ENCODE measurements at regions not wholly inside any gene's neighbourhood (a gene's known extent, or its start where the extent isn't known, plus 50 kb on each side); places are given as distances from the start of the nearest gene placed in this dataset.
"Not testable (repeated sequence)": the region's sequence is repeated elsewhere in the genome, so short reads cannot be mapped to it uniquely, and the experiment has no call there.

DNA sequence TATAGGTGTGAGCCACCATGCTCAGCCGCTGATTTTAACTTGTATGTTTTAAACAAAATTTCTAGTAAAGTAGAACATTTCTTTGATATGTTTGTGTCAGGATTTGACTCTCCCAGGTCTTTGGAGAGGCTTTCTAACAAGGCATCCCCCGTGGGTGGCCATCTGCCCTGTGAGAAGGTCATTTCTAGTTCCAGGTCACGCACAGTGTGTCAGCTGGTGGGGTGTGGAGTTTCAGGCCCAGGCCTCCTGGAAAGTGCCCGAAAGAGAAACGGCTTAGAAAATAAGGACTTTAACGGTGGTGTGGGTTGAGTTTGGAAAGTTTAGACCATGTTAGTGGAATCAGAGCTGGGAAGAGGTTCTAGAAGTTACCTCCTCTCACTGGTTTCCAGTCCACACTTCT is 61.0 kb downstream of the SPDYE17 start:
- not testable (repeated sequence) for H3K4me1 Mint-ChIP-seq (ENCODE audit: low read depth); H3K9me3 Mint-ChIP-seq (ENCODE audit: low read depth); H3K27me3 Mint-ChIP-seq; H3K36me3 Mint-ChIP-seq; H3K27ac Mint-ChIP-seq; H3K4me3 Mint-ChIP-seq

GRCh38 chr7:76969892-76970291 is 62.3 kb downstream of the SPDYE17 start:
- not testable (repeated sequence) for H3K36me3 Mint-ChIP-seq; H3K27ac Mint-ChIP-seq; H3K4me3 Mint-ChIP-seq; H3K9me3 Mint-ChIP-seq (ENCODE audit: low read depth); H3K27me3 Mint-ChIP-seq; H3K4me1 Mint-ChIP-seq (ENCODE audit: low read depth)

DNA sequence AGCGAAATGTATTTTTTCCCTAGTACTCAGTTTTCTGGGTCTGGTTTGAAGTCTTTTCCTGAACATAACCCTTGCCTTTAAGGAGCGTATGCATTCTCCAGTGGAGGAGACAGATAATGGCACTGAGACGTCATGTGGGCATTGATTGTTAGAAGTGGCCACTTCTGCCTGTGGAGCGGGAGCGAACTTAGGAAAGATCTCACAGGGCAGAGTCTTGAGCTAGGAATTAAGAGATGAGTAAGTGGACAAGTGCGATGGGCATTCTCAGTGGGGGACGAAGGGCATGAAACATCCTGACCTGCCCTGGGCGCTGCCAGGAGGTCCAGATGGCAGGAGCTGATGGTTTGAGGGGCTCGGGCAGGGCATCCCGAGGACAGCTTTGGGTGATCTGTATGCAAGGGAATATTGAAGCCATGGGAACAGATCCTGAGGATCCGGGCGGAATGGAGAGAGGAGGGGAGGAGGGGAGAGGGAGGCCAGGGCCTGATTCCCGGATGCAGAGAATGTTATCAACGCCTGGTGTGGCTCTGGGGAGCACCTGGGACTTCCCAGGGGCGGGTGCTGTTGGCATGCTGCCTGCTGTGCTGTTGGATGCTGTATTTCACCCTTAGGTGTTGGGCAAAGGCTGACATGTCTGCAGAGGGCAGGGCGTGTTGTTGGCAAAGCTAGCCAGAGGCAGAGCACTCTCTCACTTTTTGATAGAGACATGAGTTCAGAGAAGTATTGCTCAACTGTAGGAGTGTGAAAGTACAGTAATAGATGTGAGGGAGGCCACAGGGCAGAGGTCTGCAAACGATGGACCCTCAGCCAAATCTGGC is 66.2 kb downstream of the SPDYE17 start:
- H3K4me1 Mint-ChIP-seq (ENCODE audit: low read depth) = not testable (repeated sequence)

DNA sequence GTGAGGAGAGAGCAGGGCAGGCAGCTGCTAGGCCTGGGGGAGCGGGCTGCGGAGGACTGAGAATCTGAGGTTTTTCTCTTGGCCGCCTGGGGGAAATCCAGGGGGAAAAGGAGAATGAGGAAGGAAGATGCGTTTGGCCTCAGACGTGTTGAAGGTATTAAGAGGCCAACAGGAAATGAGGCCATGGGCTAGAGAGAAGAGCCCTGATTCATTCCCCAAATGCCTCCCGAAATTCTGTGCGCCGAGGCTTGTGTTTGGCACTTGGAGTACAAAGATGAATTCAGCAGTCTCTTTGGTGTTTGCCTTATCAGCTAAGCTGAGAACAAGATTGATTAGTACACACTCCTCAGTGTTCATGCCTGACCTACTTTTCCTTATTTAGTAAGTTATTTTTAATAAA is 68.1 kb downstream of the SPDYE17 start:
- H3K27me3 Mint-ChIP-seq; H3K4me3 Mint-ChIP-seq; H3K27ac Mint-ChIP-seq; H3K36me3 Mint-ChIP-seq; H3K4me1 Mint-ChIP-seq (ENCODE audit: low read depth); H3K9me3 Mint-ChIP-seq (ENCODE audit: low read depth): not testable (repeated sequence)

More for the DNA sequence above, 66.2 kb downstream of the SPDYE17 start:
- not testable (repeated sequence) for H3K36me3 Mint-ChIP-seq; H3K27ac Mint-ChIP-seq; H3K27me3 Mint-ChIP-seq; H3K9me3 Mint-ChIP-seq (ENCODE audit: low read depth); H3K4me3 Mint-ChIP-seq

- H3K4me3 Mint-ChIP-seq; H3K4me1 Mint-ChIP-seq (ENCODE audit: low read depth); H3K36me3 Mint-ChIP-seq; H3K27ac Mint-ChIP-seq; H3K9me3 Mint-ChIP-seq (ENCODE audit: low read depth); H3K27me3 Mint-ChIP-seq: not testable (repeated sequence)
Observed at GRCh38 chr7:76963061-76963460, 69.1 kb downstream of the SPDYE17 start.

DNA sequence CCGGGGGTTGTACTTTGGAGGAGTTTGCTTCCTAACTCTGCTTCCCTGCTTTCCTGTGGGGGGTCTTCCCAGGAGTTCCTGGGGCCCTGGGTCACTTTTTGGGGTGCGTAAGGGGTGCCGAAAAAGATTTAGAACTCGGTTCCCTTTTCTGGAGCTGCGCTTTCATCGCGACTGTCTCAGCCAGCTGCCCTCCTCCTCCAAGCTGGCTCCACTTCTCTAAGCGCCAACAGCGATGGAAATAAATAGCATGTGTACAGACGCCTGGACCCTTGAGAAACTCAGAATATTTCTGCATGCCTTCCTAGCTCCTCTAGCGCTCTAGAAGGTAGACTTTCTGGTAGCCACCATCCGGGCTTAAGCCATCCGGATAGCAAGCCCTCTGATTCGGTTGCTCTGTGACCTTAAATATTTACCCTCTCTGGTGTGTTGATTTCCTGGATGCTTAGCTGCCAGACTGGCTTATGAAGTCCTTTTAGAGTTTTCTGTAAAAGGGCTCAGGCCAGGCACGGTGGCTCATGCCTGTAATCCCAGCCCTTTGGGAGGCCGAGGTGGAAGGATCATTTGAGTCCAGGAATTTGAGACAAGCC is 71.7 kb downstream of the SPDYE17 start:
- H3K4me1 Mint-ChIP-seq (ENCODE audit: low read depth); H3K9me3 Mint-ChIP-seq (ENCODE audit: low read depth); H3K4me3 Mint-ChIP-seq; H3K27ac Mint-ChIP-seq; H3K27me3 Mint-ChIP-seq; H3K36me3 Mint-ChIP-seq: not testable (repeated sequence)

DNA sequence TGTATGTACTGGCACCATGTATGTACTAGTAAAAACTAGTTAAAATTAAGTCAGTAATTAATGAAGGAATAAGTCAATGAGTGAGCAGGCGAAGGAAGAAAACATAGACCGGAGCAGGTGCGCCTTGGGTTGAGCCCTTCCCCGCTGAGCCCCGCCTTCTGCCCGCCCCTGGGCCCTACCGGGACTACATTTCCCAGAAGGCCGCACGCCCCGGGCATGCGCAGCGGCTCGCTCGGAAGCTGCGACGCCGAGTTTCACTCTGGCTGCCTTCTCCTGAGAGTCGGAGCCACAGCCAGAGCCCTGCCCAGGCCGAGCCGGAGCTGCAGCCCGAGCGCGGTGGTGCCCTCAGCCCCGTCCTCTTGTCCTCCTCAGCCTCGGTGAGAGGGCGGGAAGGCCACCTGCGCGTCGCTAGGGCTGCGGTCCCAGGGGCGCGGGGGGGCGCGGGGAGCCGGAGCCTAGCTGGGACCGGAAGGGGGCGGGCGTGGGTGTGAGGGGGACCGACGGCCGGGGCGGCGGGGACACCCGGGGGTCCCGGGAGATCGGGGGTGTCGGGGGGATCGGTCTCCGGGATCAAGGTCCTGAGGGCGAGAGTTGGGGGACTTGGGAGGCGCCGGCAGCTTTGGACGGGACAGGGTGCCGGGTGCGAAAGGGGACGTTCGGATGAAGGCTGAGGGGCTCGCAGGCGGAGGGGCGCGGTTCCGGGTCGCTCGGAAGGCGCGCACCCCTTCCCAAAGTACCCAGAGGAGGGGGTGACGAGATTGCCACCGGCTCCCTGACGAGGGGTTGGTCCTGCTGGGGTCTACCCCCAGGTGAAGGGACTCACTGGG is 72.4 kb downstream of the SPDYE17 start:
- not testable (repeated sequence) for H3K4me1 Mint-ChIP-seq (ENCODE audit: low read depth); H3K27ac Mint-ChIP-seq; H3K36me3 Mint-ChIP-seq; H3K4me3 Mint-ChIP-seq; H3K27me3 Mint-ChIP-seq; H3K9me3 Mint-ChIP-seq (ENCODE audit: low read depth)

GRCh38 chr7:76956531-76956930 is 75.6 kb downstream of the SPDYE17 start:
- not testable (repeated sequence) for H3K4me3 Mint-ChIP-seq; H3K27me3 Mint-ChIP-seq; H3K27ac Mint-ChIP-seq; H3K4me1 Mint-ChIP-seq (ENCODE audit: low read depth); H3K9me3 Mint-ChIP-seq (ENCODE audit: low read depth); H3K36me3 Mint-ChIP-seq

DNA sequence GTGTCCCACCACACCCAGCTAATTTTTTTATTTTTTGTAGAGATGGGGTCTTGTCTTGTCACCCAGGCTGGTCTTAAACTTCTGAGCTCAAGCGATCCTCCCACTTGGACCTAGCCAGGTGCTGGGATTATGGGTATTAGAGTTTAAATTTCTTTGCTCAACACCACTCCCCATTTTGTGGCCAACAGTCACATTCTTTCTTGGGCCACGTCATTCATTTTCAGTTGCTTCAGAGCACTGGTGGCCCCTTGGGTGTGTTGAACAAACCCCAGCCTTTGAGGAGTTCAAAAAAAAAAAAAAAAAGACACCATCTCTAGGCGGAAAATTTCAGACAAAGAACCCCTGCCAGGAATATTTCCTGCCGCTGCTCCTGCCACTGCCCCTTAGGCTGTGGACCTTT is 77.0 kb downstream of the SPDYE17 start:
- not testable (repeated sequence) for H3K9me3 Mint-ChIP-seq (ENCODE audit: low read depth); H3K4me3 Mint-ChIP-seq; H3K27me3 Mint-ChIP-seq

GRCh38 chr7:76944603-76945002 is 87.6 kb downstream of the SPDYE17 start:
- not testable (repeated sequence) for H3K27ac Mint-ChIP-seq; H3K9me3 Mint-ChIP-seq (ENCODE audit: low read depth); H3K4me1 Mint-ChIP-seq (ENCODE audit: low read depth); H3K4me3 Mint-ChIP-seq; H3K36me3 Mint-ChIP-seq; H3K27me3 Mint-ChIP-seq

More for the DNA sequence above, 77.0 kb downstream of the SPDYE17 start:
- not testable (repeated sequence) for H3K4me1 Mint-ChIP-seq (ENCODE audit: low read depth); H3K27ac Mint-ChIP-seq; H3K36me3 Mint-ChIP-seq

GRCh38 chr7:76941809-76942765 is 90.1 kb downstream of the SPDYE17 start:
- not testable (repeated sequence) for H3K9me3 Mint-ChIP-seq (ENCODE audit: low read depth); H3K27me3 Mint-ChIP-seq; H3K4me1 Mint-ChIP-seq (ENCODE audit: low read depth); H3K27ac Mint-ChIP-seq; H3K36me3 Mint-ChIP-seq; H3K4me3 Mint-ChIP-seq

DNA sequence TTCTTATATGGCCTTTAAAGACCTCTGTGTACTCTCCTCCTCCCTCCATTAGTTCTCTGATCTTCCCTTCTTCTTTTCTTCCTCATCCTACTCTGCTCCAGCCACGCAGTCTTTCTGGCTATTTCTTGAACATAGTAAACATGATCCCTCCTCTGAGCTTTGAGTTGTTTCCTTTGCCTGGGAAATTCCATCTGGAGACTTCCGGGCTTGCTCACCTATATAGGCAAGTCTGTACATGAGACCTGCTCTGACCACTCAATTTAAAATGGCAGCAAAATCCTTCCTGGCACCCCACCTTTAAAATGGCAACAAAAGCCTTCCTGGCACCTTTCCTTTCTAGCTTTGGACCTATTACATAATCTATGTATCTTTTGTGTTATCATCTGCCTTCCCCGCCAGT is 94.4 kb downstream of the SPDYE17 start:
- H3K4me1 Mint-ChIP-seq (ENCODE audit: low read depth); H3K27me3 Mint-ChIP-seq; H3K9me3 Mint-ChIP-seq (ENCODE audit: low read depth); H3K27ac Mint-ChIP-seq; H3K4me3 Mint-ChIP-seq; H3K36me3 Mint-ChIP-seq: not testable (repeated sequence)

DNA sequence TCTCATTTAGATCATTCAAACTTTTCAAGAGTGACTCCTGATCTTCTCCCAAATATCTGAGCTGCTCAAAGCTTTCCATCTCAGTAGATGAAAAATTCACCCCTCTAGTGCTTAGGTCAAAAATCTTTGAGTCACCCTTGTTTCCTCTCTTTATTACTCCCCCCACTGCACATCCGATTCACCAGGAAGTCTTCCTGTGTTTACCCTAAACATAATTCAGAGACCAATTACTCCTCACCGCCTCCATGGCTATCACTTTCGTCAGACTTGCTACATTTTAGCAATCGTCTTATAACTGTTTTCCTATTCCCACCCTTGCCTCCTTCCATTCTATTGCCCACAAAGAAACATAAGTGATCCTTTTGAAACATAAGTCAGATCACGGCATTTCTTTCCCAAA is 94.8 kb downstream of the SPDYE17 start:
- not testable (repeated sequence) for H3K27ac Mint-ChIP-seq; H3K4me3 Mint-ChIP-seq; H3K27me3 Mint-ChIP-seq; H3K36me3 Mint-ChIP-seq; H3K9me3 Mint-ChIP-seq (ENCODE audit: low read depth); H3K4me1 Mint-ChIP-seq (ENCODE audit: low read depth)

GRCh38 chr7:76936346-76936745 is 95.8 kb downstream of the SPDYE17 start:
- not testable (repeated sequence) for H3K4me3 Mint-ChIP-seq; H3K27me3 Mint-ChIP-seq; H3K9me3 Mint-ChIP-seq (ENCODE audit: low read depth); H3K4me1 Mint-ChIP-seq (ENCODE audit: low read depth); H3K36me3 Mint-ChIP-seq; H3K27ac Mint-ChIP-seq

DNA sequence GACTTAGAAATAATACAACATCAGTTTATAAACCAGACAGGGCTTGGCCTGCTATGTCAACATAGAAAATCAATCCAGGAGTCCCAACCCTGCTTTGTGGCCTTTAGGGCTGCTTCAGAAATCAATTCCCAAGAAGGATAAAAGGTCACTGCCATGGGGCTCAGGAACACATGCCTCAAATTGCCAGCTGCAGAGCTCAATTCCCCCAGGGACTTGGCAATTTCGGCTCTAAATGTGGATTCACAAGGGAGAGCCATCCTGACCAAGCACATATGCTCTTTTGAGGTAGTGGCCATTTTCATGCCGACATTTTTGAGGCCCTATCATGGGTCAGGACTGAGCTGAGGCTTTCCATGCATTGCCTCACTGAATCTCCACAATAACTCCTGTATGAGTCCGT is 97.5 kb downstream of the SPDYE17 start:
- not testable (repeated sequence) for H3K36me3 Mint-ChIP-seq; H3K27ac Mint-ChIP-seq; H3K4me3 Mint-ChIP-seq; H3K27me3 Mint-ChIP-seq; H3K9me3 Mint-ChIP-seq (ENCODE audit: low read depth); H3K4me1 Mint-ChIP-seq (ENCODE audit: low read depth)
